ENCODE measurements at regions not wholly inside any gene's neighbourhood (a gene's known extent, or its start where the extent isn't known, plus 50 kb on each side); places are given as distances from the start of the nearest gene placed in this dataset.

DNA sequence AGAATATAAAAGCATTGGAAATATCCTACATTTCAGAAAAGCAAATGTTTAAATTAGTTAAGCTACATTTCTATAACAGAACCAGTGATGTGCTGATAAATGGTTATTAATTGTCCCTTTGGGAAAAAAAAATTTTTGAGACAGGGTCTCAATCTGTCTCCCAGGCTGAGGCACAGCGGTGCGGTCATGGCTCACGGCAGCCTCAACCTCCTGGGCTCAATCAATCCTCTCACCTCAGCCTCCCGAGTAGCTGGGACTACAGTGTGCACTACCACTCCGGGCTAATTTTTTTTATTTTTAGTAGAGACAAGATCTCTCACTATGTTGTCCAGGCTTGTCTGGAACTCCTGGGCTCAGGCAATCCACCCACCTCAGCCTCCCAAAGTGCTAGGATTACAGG lies 194.8 kb upstream of the SALL3 start:
- no peak for TF ChIP-seq OSR1 (CRISPR knock-in tag; IDR thresholded peaks at IDR 0.05)
- TF ChIP-seq CSRNP3 (CRISPR knock-in tag; IDR thresholded peaks at IDR 0.05) = no peak
- TF ChIP-seq PPARA (CRISPR knock-in tag; IDR thresholded peaks at IDR 0.05; ENCODE audit: borderline replicate concordance) = no peak
- no peak for TF ChIP-seq PATZ1 (CRISPR knock-in tag; IDR thresholded peaks at IDR 0.05; ENCODE audit: borderline replicate concordance)
- TF ChIP-seq CSDC2 (CRISPR knock-in tag; IDR thresholded peaks at IDR 0.05) = no peak
